ENCODE measurements at regions not wholly inside any gene's neighbourhood (a gene's known extent, or its start where the extent isn't known, plus 50 kb on each side); places are given as distances from the start of the nearest gene placed in this dataset.

- ATAC-seq, result no peak
- H3K9me3 ChIP-seq, result peaks cover 0 to 13% (median 1%) of the 10 kb centered on the region in 12 donors
- WGBS, 4 donors, result 82 to 88% (median 85%) methylated on average over 3 of the region's 3 CpGs
- H3K27me3 ChIP-seq, result peaks cover 0 to 11% (median 0%) of the 10 kb centered on the region in 9 donors
- H3K36me3 ChIP-seq, result no peaks in the 10 kb centered on the region
- TF ChIP-seq CTCF (IDR thresholded peaks at IDR 0.05) (no peak), POLR2A (IDR thresholded peaks at IDR 0.05) (no peak)
- H3K4me1 ChIP-seq, result no peaks in the 10 kb centered on the region
- no peak overlapping the region for H3K27ac ChIP-seq
- intact Hi-C loops (cut with DNase I), result no loop called here
- no peak for DNase-seq
- no peak overlapping the region for H3K4me3 ChIP-seq
Observed at GRCh38 chr9:126248680-126249079, 77.9 kb upstream of the MVB12B start.

DNA sequence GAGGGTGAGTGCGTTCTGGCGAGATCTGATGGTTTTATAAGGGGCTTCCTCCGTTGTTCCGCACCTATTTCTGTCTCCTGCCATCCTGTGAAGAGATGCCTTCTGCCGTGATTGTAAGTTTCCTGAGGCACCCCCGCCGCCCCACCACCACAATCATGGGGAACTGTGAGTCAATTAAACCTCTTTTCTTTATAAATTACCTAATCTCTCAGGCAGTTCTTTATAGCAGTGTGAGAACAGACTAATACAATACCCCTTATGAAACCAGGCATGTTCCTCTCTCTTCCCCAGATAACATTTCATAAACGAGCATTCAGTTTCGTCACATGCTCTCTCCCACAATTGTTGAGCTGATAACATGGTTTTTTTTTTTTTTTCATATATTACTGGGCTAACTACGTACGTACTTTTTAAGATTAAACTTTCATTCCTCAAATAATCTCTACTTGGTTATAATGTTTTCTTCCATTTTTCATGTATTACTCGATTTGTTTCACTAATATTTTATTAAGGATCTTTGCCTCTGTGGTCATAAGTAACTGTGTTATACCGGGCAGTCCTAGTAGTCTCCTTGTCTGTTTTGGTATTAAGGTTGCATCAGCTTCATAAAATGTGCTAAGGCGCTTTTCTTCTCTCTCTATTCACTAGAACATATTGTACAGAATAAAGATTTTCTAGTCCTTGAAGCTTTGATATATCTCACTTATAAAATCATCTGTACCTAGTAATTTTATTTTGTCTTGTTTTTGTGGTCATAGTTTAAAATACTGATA lies 64.9 kb upstream of the MVB12B start:
- Histone ChIP-seq H3K4me1 (no peaks in the 10 kb centered on the region), H3K4me3 (no peak overlapping the region), H3K9me3 (peaks cover 0 to 5% (median 0%) of the 10 kb centered on the region in 12 donors), H3K27me3 (peaks cover 0 to 48% (median 4%) of the 10 kb centered on the region in 9 donors), H3K27ac (no peak overlapping the region), H3K36me3 (no peaks in the 10 kb centered on the region)
- no peak for ATAC-seq
- DNase-seq, result no peak
- no peak for TF ChIP-seq POLR2A (IDR thresholded peaks at IDR 0.05)
- TF ChIP-seq CTCF (IDR thresholded peaks at IDR 0.05), result no peak
- WGBS, 4 donors, result 50 to 54% (median 54%) methylated on average over 14 of the region's 14 CpGs
- intact Hi-C loops (cut with DNase I), result no loop called here

DNA sequence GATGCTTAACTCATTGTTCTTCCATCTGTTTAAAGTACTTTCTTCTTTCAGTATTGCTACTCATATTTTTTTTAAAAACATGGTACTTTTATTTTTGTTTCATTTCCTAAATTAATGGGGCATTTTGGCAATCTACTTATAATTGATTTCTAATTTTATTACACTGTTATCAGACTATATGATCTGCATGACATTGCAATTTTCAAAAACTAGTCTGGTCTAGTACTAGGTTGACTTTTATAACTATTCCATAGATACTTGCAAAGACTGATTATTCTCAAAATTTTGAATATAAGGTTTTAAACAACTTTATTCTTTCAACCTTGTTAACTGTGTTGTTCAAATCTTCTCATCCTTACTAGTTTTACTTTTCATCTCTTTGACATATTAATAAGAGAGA lies 63.9 kb upstream of the MVB12B start:
- H3K4me1 ChIP-seq, result no peaks in the 10 kb centered on the region
- H3K9me3 ChIP-seq, result peaks cover 0 to 5% (median 0%) of the 10 kb centered on the region in 12 donors
- intact Hi-C loops (cut with DNase I), result no loop called here
- no peak overlapping the region for H3K4me3 ChIP-seq
- no peaks in the 10 kb centered on the region for H3K36me3 ChIP-seq
- TF ChIP-seq CTCF (IDR thresholded peaks at IDR 0.05) (no peak), POLR2A (IDR thresholded peaks at IDR 0.05) (no peak)
- no peak for ATAC-seq
- H3K27me3 ChIP-seq, result peaks cover 0 to 53% (median 6%) of the 10 kb centered on the region in 9 donors
- DNase-seq, result no peak
- no peak overlapping the region for H3K27ac ChIP-seq

GRCh38 chr9:126270556-126270955 lies 56.1 kb upstream of the MVB12B start:
- intact Hi-C loops (cut with DNase I), result no loop called here
- H3K4me1 ChIP-seq, result peaks cover 0 to 5% (median 0%) of the 10 kb centered on the region in 12 donors

More at GRCh38 chr9:126270556-126270955, 56.1 kb upstream of the MVB12B start:
- no peak for DNase-seq
- Histone ChIP-seq H3K4me3 (no peak overlapping the region), H3K27me3 (peaks cover 0 to 21% (median 6%) of the 10 kb centered on the region in 9 donors), H3K27ac (no peak overlapping the region), H3K9me3 (peaks cover 0 to 6% (median 0%) of the 10 kb centered on the region in 12 donors), H3K36me3 (no peaks in the 10 kb centered on the region)
- WGBS, 4 donors, result 52 to 74% (median 64%) methylated on average over 1 of the region's 1 CpG
- no peak for TF ChIP-seq POLR2A (IDR thresholded peaks at IDR 0.05)
- no peak for TF ChIP-seq CTCF (IDR thresholded peaks at IDR 0.05)
- no peak for ATAC-seq
